Dendritic cell treated with granulocyte-macrophage colony-stimulating factor and Interleukin-4, amounts not matched to agents 40 ng/mL and 50 ng/mL, for 4 days (primary cell): ENCODE measurements at regions not wholly inside any gene's neighbourhood (a gene's known extent, or its start where the extent isn't known, plus 50 kb on each side); places are given as distances from the start of the nearest gene placed in this dataset.
"Not testable (repeated sequence)": the region's sequence is repeated elsewhere in the genome, so short reads cannot be mapped to it uniquely, and the experiment has no call there.

Experiments
- H3K27ac Mint-ChIP-seq: one replicate; pipeline ENCODE4 v1.8.0; 2022; ENCODE audit warnings: mild to moderate bottlenecking, mixed read lengths
- H3K27me3 Mint-ChIP-seq: one replicate; pipeline ENCODE4 v1.8.0; 2022; ENCODE audit warnings: mild to moderate bottlenecking, mixed read lengths
- H3K36me3 Mint-ChIP-seq: one replicate; pipeline ENCODE4 v1.8.0; 2022; ENCODE audit warnings: low read depth, mixed read lengths
- H3K4me1 Mint-ChIP-seq: one replicate; pipeline ENCODE4 v1.8.0; 2022; ENCODE audit warnings: low read depth, mixed read lengths
- H3K4me3 Mint-ChIP-seq: one replicate; pipeline ENCODE4 v1.8.0; 2022; ENCODE audit warnings: mild to moderate bottlenecking, moderate library complexity, mixed read lengths
- H3K9me3 Mint-ChIP-seq: one replicate; pipeline ENCODE4 v1.8.0; 2022; ENCODE audit warnings: mixed read lengths
- intact Hi-C: fragments of 100-400 bp; cut with micrococcal nuclease; formaldehyde crosslinking; loops from one replicate; pipeline ENCODE4 v1.15.0; 2022

- no peaks in the 10 kb centered on the region for H3K36me3 Mint-ChIP-seq
- no peak overlapping the region for H3K4me3 Mint-ChIP-seq
- no peak overlapping the region for H3K27ac Mint-ChIP-seq
- H3K4me1 Mint-ChIP-seq, result peaks cover 8% of the 10 kb centered on the region
- no peaks in the 10 kb centered on the region for H3K9me3 Mint-ChIP-seq
- intact Hi-C loops, result no loop called here
- no peaks in the 10 kb centered on the region for H3K27me3 Mint-ChIP-seq
Measured at GRCh38 chr6:144919560-144919959, 634.4 kb downstream of the UTRN start.

GRCh38 chr6:144920391-144920961 lies 635.3 kb downstream of the UTRN start:
- Mint-ChIP-seq H3K9me3 (no peaks in the 10 kb centered on the region), H3K4me3 (no peak overlapping the region)

GRCh38 chr6:144921206-144921975 lies 636.3 kb downstream of the UTRN start:
- peaks cover 8% of the 10 kb centered on the region for H3K4me1 Mint-ChIP-seq
- no peak overlapping the region for H3K27ac Mint-ChIP-seq
- H3K36me3 Mint-ChIP-seq, result no peaks in the 10 kb centered on the region
- no peak overlapping the region for H3K4me3 Mint-ChIP-seq
- H3K27me3 Mint-ChIP-seq, result no peaks in the 10 kb centered on the region
- intact Hi-C loops, result no loop called here
- no peaks in the 10 kb centered on the region for H3K9me3 Mint-ChIP-seq

More at GRCh38 chr6:144920391-144920961, 635.3 kb downstream of the UTRN start:
- intact Hi-C loops, result no loop called here
- peaks cover 8% of the 10 kb centered on the region for H3K4me1 Mint-ChIP-seq
- no peak overlapping the region for H3K27ac Mint-ChIP-seq
- H3K36me3 Mint-ChIP-seq, result no peaks in the 10 kb centered on the region
- H3K27me3 Mint-ChIP-seq, result no peaks in the 10 kb centered on the region

DNA sequence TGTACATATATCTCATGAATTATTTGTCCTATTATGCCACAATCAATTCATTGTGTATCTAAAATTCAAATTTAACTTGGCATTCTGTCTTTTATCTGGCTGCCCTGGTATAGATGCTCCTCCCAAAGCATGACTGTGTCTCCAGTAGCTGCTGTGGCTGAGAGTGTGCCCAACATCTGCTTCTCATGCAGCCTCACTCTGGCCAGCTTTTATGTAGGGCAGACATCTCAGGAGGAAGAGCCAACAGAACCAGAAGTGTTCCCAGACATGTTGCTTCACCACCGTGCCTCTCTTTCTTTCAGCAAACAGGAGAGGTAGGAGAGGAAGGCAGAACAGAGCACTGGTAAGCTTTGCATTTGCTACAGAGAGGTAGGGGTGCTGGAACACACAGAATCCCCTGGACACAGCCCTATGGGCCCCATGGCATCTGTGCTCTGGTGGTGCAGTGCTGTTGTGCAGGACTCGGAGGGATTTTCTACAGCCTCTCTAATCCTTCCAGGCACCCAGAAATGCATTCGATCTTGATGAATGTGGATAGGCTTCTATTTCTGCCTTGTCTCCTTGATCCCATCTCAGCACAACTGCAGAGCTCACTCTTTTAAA lies 637.1 kb downstream of the UTRN start:
- no peaks in the 10 kb centered on the region for H3K36me3 Mint-ChIP-seq
- no peaks in the 10 kb centered on the region for H3K9me3 Mint-ChIP-seq
- peaks cover 8% of the 10 kb centered on the region for H3K4me1 Mint-ChIP-seq
- H3K4me3 Mint-ChIP-seq, result no peak overlapping the region
- no peak overlapping the region for H3K27ac Mint-ChIP-seq
- no peaks in the 10 kb centered on the region for H3K27me3 Mint-ChIP-seq
- intact Hi-C loops, result no loop called here

DNA sequence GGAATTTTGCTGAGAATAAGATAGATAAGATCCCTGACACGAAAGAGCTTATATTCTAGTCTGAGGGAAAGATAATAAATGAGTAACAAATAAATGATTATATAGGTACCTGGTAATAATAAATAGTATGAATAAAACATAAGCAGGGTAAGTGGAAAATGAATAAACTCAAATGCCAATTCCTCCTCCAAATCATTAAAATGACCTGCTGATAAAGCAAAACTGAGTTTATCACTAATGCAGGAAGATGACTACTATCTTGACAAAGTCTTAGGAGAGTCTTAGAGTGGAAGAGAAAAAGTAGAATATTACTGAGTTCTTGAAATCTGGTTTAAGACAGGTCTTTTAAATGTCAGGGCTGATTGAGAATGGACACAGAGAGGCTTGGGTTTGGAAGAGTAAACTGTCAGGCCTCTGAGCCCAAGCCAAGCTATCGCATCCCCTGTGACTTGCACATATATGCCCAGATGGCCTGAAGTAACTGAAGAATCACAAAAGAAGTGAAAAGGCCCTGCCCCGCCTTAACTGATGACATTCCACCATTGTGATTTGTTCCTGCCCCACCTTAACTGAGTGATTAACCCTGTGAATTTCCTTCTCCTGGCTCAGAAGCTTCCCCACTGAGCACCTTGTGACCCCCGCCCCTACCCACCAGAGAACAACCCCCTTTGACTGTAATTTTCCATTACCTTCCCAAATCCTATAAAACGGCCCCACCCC lies 637.8 kb downstream of the UTRN start:
- intact Hi-C loops, result not testable (repeated sequence)

GRCh38 chr6:144923491-144923787 lies 638.3 kb downstream of the UTRN start:
- H3K27ac Mint-ChIP-seq, H3K4me1 Mint-ChIP-seq, H3K36me3 Mint-ChIP-seq, H3K27me3 Mint-ChIP-seq, H3K4me3 Mint-ChIP-seq, H3K9me3 Mint-ChIP-seq, intact Hi-C loops: not testable (repeated sequence)

More for the DNA sequence above, 637.8 kb downstream of the UTRN start:
- H3K36me3 Mint-ChIP-seq, H3K27me3 Mint-ChIP-seq, H3K9me3 Mint-ChIP-seq, H3K4me1 Mint-ChIP-seq, H3K27ac Mint-ChIP-seq, H3K4me3 Mint-ChIP-seq: not testable (repeated sequence)

GRCh38 chr6:144928847-144929246 lies 643.7 kb downstream of the UTRN start:
- H3K27ac Mint-ChIP-seq, result no peak overlapping the region
- no peak overlapping the region for H3K4me3 Mint-ChIP-seq
- H3K27me3 Mint-ChIP-seq, result no peaks in the 10 kb centered on the region
- peaks cover under 1% of the 10 kb centered on the region for H3K9me3 Mint-ChIP-seq
- no peaks in the 10 kb centered on the region for H3K4me1 Mint-ChIP-seq
- no peaks in the 10 kb centered on the region for H3K36me3 Mint-ChIP-seq
- intact Hi-C loops, result no loop called here

GRCh38 chr6:144929262-144929661 lies 644.1 kb downstream of the UTRN start:
- peaks cover 4% of the 10 kb centered on the region for H3K9me3 Mint-ChIP-seq
- H3K27ac Mint-ChIP-seq, result no peak overlapping the region
- H3K27me3 Mint-ChIP-seq, result no peaks in the 10 kb centered on the region
- intact Hi-C loops, result no loop called here
- no peaks in the 10 kb centered on the region for H3K4me1 Mint-ChIP-seq
- no peak overlapping the region for H3K4me3 Mint-ChIP-seq
- no peaks in the 10 kb centered on the region for H3K36me3 Mint-ChIP-seq

DNA sequence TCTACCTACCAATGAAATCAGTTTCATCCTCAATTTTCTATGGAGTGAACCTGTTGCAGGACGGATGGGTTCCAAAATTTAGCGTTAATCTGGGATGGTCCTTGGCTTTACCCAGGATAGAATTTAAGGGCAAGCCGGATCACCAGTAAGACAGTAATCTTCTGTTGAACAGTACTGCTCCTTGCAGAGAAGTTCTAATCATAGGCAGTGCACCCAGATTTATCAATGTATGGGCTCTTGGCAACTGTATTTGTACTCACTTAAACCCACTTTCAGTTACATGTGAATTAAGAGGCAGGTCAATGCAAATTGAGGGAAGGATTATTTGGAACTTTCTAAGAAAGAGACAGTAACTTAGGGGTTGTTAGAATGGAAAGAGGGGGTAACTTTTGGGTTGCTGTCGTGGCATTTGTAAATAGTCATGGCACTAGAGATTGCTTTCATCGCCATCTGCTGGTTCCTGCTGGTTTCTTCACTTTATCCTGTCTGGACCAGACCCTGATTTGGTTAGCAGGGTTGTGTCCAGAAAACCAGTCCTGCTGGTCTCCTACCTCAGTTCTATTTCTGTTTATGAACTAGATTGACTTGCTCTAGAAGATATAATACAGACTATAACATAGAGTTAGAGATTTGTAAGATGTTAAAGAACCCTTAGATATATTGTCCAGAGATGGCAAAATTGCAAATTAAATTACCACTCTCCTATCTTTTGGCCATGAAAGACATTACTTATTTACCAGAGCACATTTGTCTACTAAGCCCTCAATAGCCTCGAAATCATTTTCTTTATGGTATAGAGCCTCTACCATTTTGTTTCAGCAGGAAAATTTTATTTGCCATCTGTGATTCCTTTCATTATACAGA lies 646.3 kb downstream of the UTRN start:
- intact Hi-C loops, result loop anchor here (1.0 kb wide), 1 partner anchor 346 kb away; no protein-coding TSS in a partner anchor

DNA sequence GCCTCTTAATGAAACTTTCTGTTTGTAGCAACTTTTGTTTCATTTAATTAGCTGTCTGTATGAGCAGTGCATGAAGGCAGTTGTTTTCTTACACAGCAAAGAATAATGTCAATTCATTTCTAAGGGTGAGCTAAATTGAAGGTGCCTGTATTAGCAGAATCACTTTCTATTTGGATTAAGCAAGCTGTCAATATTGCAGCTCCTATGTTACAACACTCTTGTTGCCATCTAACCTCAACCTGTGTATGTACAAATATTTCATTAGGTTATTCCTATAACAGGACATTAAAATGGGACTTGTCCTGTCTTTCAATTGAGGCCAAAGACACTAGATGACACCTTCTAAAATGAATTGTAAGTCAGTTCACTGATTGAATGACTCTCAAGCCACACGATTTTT lies 647.5 kb downstream of the UTRN start:
- no peak overlapping the region for H3K4me3 Mint-ChIP-seq
- intact Hi-C loops, result no loop called here
- no peak overlapping the region for H3K27ac Mint-ChIP-seq
- H3K9me3 Mint-ChIP-seq, result peaks cover 11% of the 10 kb centered on the region
- no peaks in the 10 kb centered on the region for H3K4me1 Mint-ChIP-seq
- no peaks in the 10 kb centered on the region for H3K27me3 Mint-ChIP-seq
- H3K36me3 Mint-ChIP-seq, result no peaks in the 10 kb centered on the region

More for the DNA sequence above, 646.3 kb downstream of the UTRN start:
- Mint-ChIP-seq H3K4me1 (no peaks in the 10 kb centered on the region), H3K27me3 (no peaks in the 10 kb centered on the region), H3K36me3 (no peaks in the 10 kb centered on the region), H3K9me3 (peaks cover 11% of the 10 kb centered on the region), H3K27ac (no peak overlapping the region), H3K4me3 (no peak overlapping the region)

GRCh38 chr6:144935181-144935580 lies 650.0 kb downstream of the UTRN start:
- no peak overlapping the region for H3K4me3 Mint-ChIP-seq
- no peak overlapping the region for H3K27ac Mint-ChIP-seq
- no peaks in the 10 kb centered on the region for H3K27me3 Mint-ChIP-seq
- H3K4me1 Mint-ChIP-seq, result no peaks in the 10 kb centered on the region
- intact Hi-C loops, result no loop called here
- no peaks in the 10 kb centered on the region for H3K36me3 Mint-ChIP-seq
- H3K9me3 Mint-ChIP-seq, result peaks cover 11% of the 10 kb centered on the region

DNA sequence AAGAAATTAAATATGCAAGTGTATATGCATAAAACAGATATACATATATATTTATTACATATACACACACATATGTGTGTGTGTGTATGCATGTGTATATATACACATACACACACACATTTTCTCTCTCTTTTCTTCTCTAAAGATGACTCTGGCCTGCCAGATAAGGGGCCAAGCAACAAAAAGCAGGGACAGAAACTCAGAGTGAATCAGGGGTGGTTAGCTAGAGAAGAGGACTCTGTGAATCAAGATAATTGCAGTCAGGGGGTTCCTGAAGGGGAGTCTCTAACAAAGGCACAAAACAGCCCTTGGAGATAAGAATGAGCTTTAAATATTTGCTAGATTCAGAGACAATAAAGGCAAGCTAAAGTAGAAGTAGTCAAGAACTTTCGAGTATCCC lies 650.5 kb downstream of the UTRN start:
- intact Hi-C loops, result no loop called here
- Mint-ChIP-seq H3K36me3 (no peaks in the 10 kb centered on the region), H3K27ac (no peak overlapping the region), H3K27me3 (no peaks in the 10 kb centered on the region), H3K4me1 (no peaks in the 10 kb centered on the region), H3K9me3 (peaks cover 11% of the 10 kb centered on the region), H3K4me3 (no peak overlapping the region)

DNA sequence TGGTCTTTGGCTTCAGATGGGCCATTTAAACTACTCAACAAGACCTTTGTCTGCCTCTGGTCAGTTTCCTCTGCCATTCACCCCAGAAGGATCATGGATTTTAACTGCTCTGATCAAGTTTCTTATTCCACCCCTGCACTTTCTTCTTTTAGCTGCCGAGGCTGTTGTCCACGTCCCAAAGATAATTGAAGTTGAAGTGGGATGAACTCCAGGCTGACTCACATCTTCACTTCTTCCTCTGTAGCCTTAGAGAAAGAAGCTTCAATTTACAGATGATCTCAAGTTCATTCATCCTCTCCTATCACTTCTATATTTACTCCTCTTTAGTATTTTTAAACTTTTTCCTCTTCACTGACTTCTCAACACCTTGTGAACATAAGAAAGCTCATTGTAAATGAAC lies 651.6 kb downstream of the UTRN start:
- Mint-ChIP-seq H3K9me3 (peaks cover 11% of the 10 kb centered on the region), H3K4me1 (no peaks in the 10 kb centered on the region), H3K27ac (no peak overlapping the region), H3K27me3 (no peaks in the 10 kb centered on the region), H3K36me3 (no peaks in the 10 kb centered on the region), H3K4me3 (no peak overlapping the region)
- intact Hi-C loops, result no loop called here
